ENCODE measurements at regions not wholly inside any gene's neighbourhood (a gene's known extent, or its start where the extent isn't known, plus 50 kb on each side); places are given as distances from the start of the nearest gene placed in this dataset.

- TF ChIP-seq, protein P1, sequence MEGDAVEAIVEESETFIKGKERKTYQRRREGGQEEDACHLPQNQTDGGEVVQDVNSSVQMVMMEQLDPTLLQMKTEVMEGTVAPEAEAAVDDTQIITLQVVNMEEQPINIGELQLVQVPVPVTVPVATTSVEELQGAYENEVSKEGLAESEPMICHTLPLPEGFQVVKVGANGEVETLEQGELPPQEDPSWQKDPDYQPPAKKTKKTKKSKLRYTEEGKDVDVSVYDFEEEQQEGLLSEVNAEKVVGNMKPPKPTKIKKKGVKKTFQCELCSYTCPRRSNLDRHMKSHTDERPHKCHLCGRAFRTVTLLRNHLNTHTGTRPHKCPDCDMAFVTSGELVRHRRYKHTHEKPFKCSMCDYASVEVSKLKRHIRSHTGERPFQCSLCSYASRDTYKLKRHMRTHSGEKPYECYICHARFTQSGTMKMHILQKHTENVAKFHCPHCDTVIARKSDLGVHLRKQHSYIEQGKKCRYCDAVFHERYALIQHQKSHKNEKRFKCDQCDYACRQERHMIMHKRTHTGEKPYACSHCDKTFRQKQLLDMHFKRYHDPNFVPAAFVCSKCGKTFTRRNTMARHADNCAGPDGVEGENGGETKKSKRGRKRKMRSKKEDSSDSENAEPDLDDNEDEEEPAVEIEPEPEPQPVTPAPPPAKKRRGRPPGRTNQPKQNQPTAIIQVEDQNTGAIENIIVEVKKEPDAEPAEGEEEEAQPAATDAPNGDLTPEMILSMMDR (IDR thresholded peaks at IDR 0.05) = peak in 1 of 6 experiments; percentile 13
- TF ChIP-seq POLR2A (IDR thresholded peaks at IDR 0.05) = no peak
Observed at GRCh38 chr6:17200395-17200794, 80.8 kb upstream of the RBM24 start.

Measured in thyroid gland (tissue), 4 donors.